SU-DHL-6 (cell line): ENCODE measurements at regions not wholly inside any gene's neighbourhood (a gene's known extent, or its start where the extent isn't known, plus 50 kb on each side); places are given as distances from the start of the nearest gene placed in this dataset.

ENCODE experiments used
- CTCF ChIP-seq: fragments of 200-600 bp; sonication (generic); IDR thresholded peaks from one replicate; pipeline ENCODE4 v1.5.1; 2017; ENCODE audit warnings: antibody characterized with exemption, mild to moderate bottlenecking, low read length, moderate library complexity; ENCODE audit not compliant: insufficient read depth, poor library complexity, severe bottlenecking
- EZH2phosphoT487 ChIP-seq: fragments of 200-600 bp; sonication (generic), shearing (Covaris generic); conservative IDR thresholded peaks from 2 replicates; pipeline ENCODE4 v1.6.1; 2018; ENCODE audit warnings: mild to moderate bottlenecking, antibody characterized with exemption, low read length, moderate library complexity, mixed read lengths

- peak; percentile 17 for TF ChIP-seq CTCF
- TF ChIP-seq EZH2phosphoT487, result no peak
Measured at GRCh38 chr5:10866913-10867312, 105.9 kb upstream of the DAP start.
